ENCODE measurements at regions not wholly inside any gene's neighbourhood (a gene's known extent, or its start where the extent isn't known, plus 50 kb on each side); places are given as distances from the start of the nearest gene placed in this dataset.

GRCh38 chr6:44003345-44004061 is 123.7 kb downstream of the MRPL14 start:
- H3K27ac ChIP-seq (ENCODE audit: low read depth, low read length): no peak overlapping the region
- no peak overlapping the region for H2AFZ ChIP-seq (ENCODE audit: low read depth, low read length, severe bottlenecking)
- no peak overlapping the region for H3K4me3 ChIP-seq (ENCODE audit: insufficient read depth, low read length, poor library complexity, severe bottlenecking)
- no peaks in the 10 kb centered on the region for H4K20me1 ChIP-seq (ENCODE audit: low read depth, low read length)
- peak overlapping the region; percentile 15; the same call in 1 of the 2 replicates for H3K9ac ChIP-seq (ENCODE audit: low read length)
- peaks cover 2% of the 10 kb centered on the region; the same call in 1 of the 2 replicates for H3K27me3 ChIP-seq (ENCODE audit: low read length)
- TF ChIP-seq, protein P1, sequence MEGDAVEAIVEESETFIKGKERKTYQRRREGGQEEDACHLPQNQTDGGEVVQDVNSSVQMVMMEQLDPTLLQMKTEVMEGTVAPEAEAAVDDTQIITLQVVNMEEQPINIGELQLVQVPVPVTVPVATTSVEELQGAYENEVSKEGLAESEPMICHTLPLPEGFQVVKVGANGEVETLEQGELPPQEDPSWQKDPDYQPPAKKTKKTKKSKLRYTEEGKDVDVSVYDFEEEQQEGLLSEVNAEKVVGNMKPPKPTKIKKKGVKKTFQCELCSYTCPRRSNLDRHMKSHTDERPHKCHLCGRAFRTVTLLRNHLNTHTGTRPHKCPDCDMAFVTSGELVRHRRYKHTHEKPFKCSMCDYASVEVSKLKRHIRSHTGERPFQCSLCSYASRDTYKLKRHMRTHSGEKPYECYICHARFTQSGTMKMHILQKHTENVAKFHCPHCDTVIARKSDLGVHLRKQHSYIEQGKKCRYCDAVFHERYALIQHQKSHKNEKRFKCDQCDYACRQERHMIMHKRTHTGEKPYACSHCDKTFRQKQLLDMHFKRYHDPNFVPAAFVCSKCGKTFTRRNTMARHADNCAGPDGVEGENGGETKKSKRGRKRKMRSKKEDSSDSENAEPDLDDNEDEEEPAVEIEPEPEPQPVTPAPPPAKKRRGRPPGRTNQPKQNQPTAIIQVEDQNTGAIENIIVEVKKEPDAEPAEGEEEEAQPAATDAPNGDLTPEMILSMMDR (IDR thresholded peaks at IDR 0.05; ENCODE audit: insufficient read depth, low read length, poor library complexity, severe bottlenecking): no peak
- no peak for TF ChIP-seq EZH2phosphoT487 (conservative IDR thresholded peaks at IDR 0.05; ENCODE audit: low read length)
- H3K9me3 ChIP-seq (ENCODE audit: insufficient read depth, low read length): no peaks in the 10 kb centered on the region
- H3K4me2 ChIP-seq (ENCODE audit: low read depth, low read length, poor library complexity, severe bottlenecking): peak overlapping the region; percentile 88
- no peaks in the 10 kb centered on the region; the same call in 1 of the 2 replicates for H3K79me2 ChIP-seq (ENCODE audit: insufficient read depth, low read length)
- no peaks in the 10 kb centered on the region for H3K9me2 ChIP-seq (replicated peaks; ENCODE audit: insufficient read depth, low read length)
- H3F3A ChIP-seq (ENCODE audit: insufficient read depth): peaks cover 29% of the 10 kb centered on the region
- no peaks in the 10 kb centered on the region for H3K36me3 ChIP-seq (ENCODE audit: low read length)

DNA sequence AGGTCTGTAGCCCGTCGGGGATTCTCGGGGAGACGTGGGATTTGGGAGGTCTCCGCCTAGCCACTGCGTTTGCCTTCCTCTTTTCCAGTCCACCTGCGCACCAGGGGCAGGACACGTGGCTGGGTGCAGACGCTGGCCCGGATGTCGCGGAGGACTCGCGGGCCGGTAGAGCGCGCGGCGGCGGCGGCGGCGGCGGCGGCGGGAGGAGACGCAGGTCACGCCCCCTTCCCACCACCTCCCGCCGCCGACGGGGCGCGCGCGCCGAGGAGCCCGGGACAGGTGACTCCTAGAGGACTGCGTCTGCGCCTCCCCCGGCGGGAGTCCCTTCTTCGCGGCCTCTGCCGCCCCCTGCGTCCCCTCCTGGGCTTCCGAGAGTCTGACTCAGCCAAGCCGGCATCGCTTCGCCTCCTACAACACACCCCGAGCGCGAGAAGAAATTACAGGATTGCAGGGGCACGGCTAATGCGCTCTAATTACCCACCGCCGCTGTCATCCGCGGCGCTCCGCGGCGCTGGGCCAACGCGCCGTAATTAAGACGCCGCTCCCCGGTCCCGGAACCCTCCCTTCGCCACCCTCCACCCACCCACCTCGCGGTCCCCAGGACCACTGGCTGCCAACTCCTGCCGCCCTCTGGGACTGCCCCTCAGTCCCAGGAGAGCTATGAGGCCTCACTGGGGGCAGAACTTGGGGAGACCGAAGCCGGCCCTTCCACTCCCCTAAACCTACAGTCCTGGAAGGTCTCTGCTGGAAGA is 124.5 kb downstream of the MRPL14 start:
- no peaks in the 10 kb centered on the region for H3K36me3 ChIP-seq (ENCODE audit: low read length)
- no peaks in the 10 kb centered on the region for H3K9me2 ChIP-seq (replicated peaks; ENCODE audit: insufficient read depth, low read length)
- no peak; the same call in 1 of the 2 replicates for TF ChIP-seq EZH2phosphoT487 (conservative IDR thresholded peaks at IDR 0.05; ENCODE audit: low read length)
- TF ChIP-seq, protein P1 (IDR thresholded peaks at IDR 0.05; ENCODE audit: insufficient read depth, low read length, poor library complexity, severe bottlenecking): no peak
- no peaks in the 10 kb centered on the region for H3K9me3 ChIP-seq (ENCODE audit: insufficient read depth, low read length)
- no peak overlapping the region for H2AFZ ChIP-seq (ENCODE audit: low read depth, low read length, severe bottlenecking)
- H4K20me1 ChIP-seq (ENCODE audit: low read depth, low read length): no peaks in the 10 kb centered on the region
- peak overlapping the region; percentile 88 for H3K4me2 ChIP-seq (ENCODE audit: low read depth, low read length, poor library complexity, severe bottlenecking)
- no peaks in the 10 kb centered on the region; the same call in 1 of the 2 replicates for H3K79me2 ChIP-seq (ENCODE audit: insufficient read depth, low read length)
- H3K4me3 ChIP-seq (ENCODE audit: insufficient read depth, low read length, poor library complexity, severe bottlenecking): peak overlapping the region; percentile 12
- H3K9ac ChIP-seq (ENCODE audit: low read length): peak overlapping the region; percentile 15; the same call in 1 of the 2 replicates
- peaks cover 2% of the 10 kb centered on the region; the same call in 1 of the 2 replicates for H3K27me3 ChIP-seq (ENCODE audit: low read length)
- no peak overlapping the region for H3K27ac ChIP-seq (ENCODE audit: low read depth, low read length)
- H3F3A ChIP-seq (ENCODE audit: insufficient read depth): peaks cover 29% of the 10 kb centered on the region

DNA sequence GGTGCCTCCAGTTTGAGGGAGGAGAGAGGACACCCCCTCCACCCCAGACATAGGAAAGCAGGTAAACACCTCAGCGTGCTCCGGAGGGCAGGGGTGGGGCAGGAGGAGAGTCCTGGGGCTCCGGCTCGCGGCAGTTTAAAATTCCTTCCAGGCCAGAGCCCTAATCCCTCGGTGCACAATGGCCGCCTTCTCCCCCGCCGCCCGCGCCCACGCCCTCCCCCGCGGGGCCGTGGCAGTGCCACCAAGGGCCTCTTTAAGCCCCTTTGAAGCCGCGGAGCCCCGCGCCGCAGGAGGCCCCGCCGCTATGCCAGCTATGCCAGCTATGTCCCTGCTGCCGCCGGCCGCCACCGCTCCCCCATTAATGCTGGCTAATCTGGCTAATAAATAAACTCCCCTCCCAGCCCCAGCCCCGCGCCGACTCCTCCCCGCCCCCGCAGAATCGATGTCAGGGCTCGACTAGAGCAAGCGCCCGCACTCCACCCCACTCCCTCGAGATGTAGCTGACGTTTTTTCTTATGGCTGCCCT is 125.1 kb downstream of the MRPL14 start:
- Histone ChIP-seq H4K20me1 (ENCODE audit: low read depth, low read length) (no peaks in the 10 kb centered on the region), H3K36me3 (ENCODE audit: low read length) (no peaks in the 10 kb centered on the region), H3K4me3 (ENCODE audit: insufficient read depth, low read length, poor library complexity, severe bottlenecking) (peak overlapping the region; percentile 63), H3K4me2 (ENCODE audit: low read depth, low read length, poor library complexity, severe bottlenecking) (peak overlapping the region; percentile 88), H3K9ac (ENCODE audit: low read length) (no peak overlapping the region), H3K79me2 (ENCODE audit: insufficient read depth, low read length) (no peaks in the 10 kb centered on the region; the same call in 1 of the 2 replicates), H3K9me2 (replicated peaks; ENCODE audit: insufficient read depth, low read length) (no peaks in the 10 kb centered on the region), H3K9me3 (ENCODE audit: insufficient read depth, low read length) (no peaks in the 10 kb centered on the region), H3K27ac (ENCODE audit: low read depth, low read length) (no peak overlapping the region), H3K27me3 (ENCODE audit: low read length) (no peaks in the 10 kb centered on the region), H3F3A (ENCODE audit: insufficient read depth) (peaks cover 29% of the 10 kb centered on the region), H2AFZ (ENCODE audit: low read depth, low read length, severe bottlenecking) (no peak overlapping the region)
- TF ChIP-seq, protein P1 (IDR thresholded peaks at IDR 0.05; ENCODE audit: insufficient read depth, low read length, poor library complexity, severe bottlenecking): no peak
- TF ChIP-seq EZH2phosphoT487 (conservative IDR thresholded peaks at IDR 0.05; ENCODE audit: low read length): no peak

Measured in SU-DHL-6 (cell line).